SJSA1 (cell line): ENCODE measurements at regions not wholly inside any gene's neighbourhood (a gene's known extent, or its start where the extent isn't known, plus 50 kb on each side); places are given as distances from the start of the nearest gene placed in this dataset.

Experiments
- DNase-seq, 2 experiments: peaks; one replicate each; pipeline ENCODE4 v3.0.0-alpha.2; 2015 to 2020; ENCODE audit warnings: low spot score in 2 of 2, low read depth in 1 of 2
- H3K27ac ChIP-seq: fragments of 250-450 bp; sonication (Bioruptor Pico); 2 replicates; pipeline ENCODE4 v1.5.1; 2020; ENCODE audit warnings: mild to moderate bottlenecking, moderate library complexity
- H3K27me3 ChIP-seq: fragments of 250-450 bp; sonication (Bioruptor Pico); replicated peaks from 2 replicates; pipeline ENCODE4 v1.5.1; 2020; ENCODE audit warnings: mild to moderate bottlenecking, moderate library complexity
- H3K36me3 ChIP-seq: fragments of 250-450 bp; sonication (Bioruptor Pico); 2 replicates; pipeline ENCODE4 v1.5.1; 2020; ENCODE audit warnings: mild to moderate bottlenecking
- H3K4me1 ChIP-seq: fragments of 250-450 bp; sonication (Bioruptor Pico); replicated peaks from 2 replicates; pipeline ENCODE4 v1.6.1; 2021; ENCODE audit warnings: mild to moderate bottlenecking
- H3K4me3 ChIP-seq: fragments of 250-450 bp; sonication (Bioruptor Pico); 2 replicates; pipeline ENCODE4 v1.5.1; 2020; ENCODE audit warnings: mild to moderate bottlenecking
- H3K9me3 ChIP-seq: fragments of 250-450 bp; sonication (Bioruptor Pico); replicated peaks from 2 replicates; pipeline ENCODE4 v1.5.1; 2020; ENCODE audit warnings: mild to moderate bottlenecking

DNA sequence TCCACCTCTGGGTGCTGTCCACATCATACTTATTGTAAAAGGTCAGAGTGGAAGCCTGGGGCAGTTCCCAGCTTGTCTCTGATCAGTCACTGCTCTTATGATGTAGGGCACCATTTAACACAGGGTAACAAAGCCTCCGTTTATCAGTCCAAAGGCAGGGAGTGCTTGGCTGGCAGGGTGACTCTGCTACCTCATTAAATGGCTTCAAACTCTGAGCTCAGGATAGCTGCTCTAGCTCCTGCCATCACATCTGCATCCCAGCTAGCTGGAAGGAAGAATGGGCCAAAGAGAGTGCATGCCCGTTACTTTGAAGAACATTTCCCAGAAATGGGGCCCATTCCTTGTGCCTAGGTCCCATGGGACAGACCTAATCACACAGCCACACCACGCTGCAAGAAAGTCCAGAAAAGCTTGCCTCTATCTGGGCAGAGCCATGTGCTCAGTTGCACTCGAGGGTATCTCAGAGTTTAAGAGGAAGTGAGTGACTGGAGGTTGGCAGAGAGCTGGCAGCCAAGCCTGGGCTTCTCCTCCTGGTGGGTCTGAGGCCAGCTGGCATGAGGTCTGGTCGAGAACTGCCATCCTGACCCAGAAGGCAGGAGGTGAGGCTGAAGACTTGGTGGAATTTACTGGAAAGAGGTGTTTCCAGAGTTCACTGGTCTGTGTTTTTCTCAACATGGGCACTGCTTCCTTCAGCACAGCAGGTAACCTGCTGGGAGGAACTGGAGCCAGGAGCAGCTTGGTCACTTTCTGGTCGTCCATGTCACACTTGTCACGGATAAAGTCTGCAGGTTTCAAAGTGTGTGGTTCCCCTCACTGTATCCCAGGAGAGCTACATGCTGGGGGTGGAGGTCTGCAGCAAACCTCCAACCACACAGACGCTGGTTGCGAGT lies 935.7 kb downstream of the BRD1 start:
- H3K27ac ChIP-seq, result no peak overlapping the region
- peaks cover 3% of the 10 kb centered on the region; the same call in 1 of the 2 replicates for H3K9me3 ChIP-seq
- H3K4me1 ChIP-seq, result no peaks in the 10 kb centered on the region
- H3K27me3 ChIP-seq, result no peaks in the 10 kb centered on the region
- DNase-seq, result peak in 1 of 2 experiments; percentile 21
- H3K4me3 ChIP-seq, result no peak overlapping the region
- H3K36me3 ChIP-seq, result no peaks in the 10 kb centered on the region

DNA sequence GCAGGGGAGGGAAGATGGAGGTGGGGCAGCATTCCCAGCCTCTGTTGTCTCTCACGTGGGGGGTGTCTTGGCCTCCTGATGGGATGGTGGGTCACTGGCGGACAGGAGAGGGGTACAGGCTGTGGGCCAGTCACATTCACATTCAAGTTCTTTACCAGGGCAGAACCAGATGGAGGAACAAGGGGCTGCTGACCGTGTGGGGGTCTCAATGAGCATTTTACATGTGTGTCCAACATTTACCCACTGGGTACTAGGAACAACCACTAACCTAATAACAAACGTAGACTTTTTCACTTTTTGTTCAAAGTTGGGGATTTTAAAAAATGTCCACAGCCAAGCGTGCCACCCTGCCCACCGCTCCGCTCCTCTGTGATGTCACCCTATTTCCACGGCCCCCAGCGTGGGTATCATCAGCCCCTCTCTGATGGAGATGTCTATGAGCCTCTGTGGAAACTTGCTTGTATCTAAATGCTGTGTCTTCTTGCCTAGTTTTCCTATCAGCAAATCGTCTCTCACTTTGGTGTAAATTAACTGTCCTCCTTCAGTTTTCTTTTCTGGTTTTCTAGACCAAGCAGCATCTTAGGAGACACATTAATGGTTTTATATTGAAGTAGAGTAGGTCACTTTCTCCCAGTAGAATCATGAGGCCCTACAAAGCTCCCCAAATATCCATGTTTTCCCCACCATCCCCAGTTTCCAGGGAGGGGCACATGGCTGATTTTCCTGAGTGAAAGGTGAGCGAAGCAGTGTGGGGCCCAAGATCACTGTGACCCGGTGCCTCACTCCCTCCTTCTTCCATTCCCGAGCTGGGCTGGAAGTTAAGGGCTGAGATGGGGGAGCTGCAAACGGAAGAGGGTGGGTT lies 936.7 kb downstream of the BRD1 start:
- H3K4me3 ChIP-seq, result no peak overlapping the region
- no peak overlapping the region for H3K27ac ChIP-seq
- peaks cover 3% of the 10 kb centered on the region; the same call in 1 of the 2 replicates for H3K9me3 ChIP-seq
- no peaks in the 10 kb centered on the region for H3K36me3 ChIP-seq
- H3K27me3 ChIP-seq, result no peaks in the 10 kb centered on the region
- H3K4me1 ChIP-seq, result no peaks in the 10 kb centered on the region
- DNase-seq, result peak in 1 of 2 experiments; percentile 16

DNA sequence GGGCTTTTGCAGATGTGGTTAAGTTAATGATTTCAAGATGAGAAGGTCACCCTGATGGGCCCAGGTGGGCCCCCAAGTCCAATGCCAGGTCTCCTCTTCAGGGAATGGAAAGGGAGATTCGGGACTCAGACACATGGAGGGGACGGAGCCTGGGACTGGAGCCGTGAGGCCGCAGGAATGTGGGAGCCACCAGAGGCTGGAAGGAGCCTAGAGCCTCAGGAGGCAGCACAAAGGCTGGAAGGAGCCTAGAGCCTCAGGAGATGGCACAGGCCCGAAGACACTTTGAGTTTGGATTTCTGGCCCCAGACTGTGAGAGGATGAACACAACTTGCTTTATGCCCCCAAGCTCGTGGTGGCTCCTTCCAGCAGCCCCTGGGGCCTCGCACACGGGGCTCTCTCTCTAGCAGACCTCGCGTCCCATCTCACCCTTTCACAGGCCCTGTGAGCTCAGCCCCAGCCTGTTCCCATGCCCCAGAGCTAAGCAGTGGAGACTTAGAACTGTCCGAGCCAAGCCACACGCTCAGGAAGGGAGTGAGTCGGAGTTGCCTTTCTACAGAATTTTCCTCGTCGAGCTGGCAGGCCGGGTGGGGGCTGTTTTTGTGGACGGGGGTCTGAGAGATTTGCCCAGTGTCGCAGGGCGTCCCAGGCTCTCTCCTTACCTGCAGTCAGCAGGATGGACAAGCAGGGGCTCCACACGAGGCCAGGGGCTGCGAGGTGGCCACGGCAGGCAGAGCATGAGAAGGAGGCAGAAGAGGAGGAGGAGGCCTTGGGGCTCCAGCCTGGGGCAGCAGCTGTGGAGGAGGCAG lies 937.6 kb downstream of the BRD1 start:
- H3K4me1 ChIP-seq, result no peaks in the 10 kb centered on the region
- H3K27me3 ChIP-seq, result no peaks in the 10 kb centered on the region
- H3K36me3 ChIP-seq, result no peaks in the 10 kb centered on the region
- H3K27ac ChIP-seq, result no peak overlapping the region
- DNase-seq, result peak in 1 of 2 experiments; percentile 37
- H3K9me3 ChIP-seq, result peaks cover 3% of the 10 kb centered on the region; the same call in 1 of the 2 replicates
- no peak overlapping the region for H3K4me3 ChIP-seq

DNA sequence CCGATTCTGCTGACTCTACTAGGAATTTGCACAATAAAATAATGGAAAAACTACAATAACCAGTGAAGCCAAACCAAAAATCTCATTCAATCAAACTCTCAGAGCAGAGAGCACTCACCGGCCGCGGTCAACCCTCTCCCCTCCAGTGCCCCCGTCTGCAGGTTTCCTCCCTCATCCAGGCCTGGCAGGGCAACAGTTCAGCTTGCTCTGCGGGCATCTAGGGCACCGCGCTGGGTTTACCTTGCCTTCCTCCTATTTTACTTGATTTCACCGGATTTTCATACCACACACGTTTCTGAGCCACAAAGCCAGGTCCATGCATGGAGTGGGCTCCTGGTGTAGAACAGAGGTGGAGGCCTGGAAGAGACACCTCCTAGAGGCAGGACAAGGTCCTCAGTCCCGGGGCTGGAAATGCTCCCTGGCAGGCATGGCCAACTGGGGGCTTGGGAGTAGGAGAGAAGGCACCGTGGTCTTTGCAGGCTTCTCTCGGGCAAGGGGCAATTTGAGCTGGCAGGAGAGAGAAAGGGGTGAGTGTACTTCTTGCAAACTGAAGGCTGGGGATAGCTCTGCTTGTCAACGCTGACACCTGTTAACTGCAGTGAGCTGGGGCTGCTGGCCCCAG lies 938.4 kb downstream of the BRD1 start:
- Histone ChIP-seq H3K36me3 (no peaks in the 10 kb centered on the region), H3K9me3 (peaks cover 3% of the 10 kb centered on the region; the same call in 1 of the 2 replicates)
- DNase-seq, result peak in 1 of 2 experiments; percentile 30

DNA sequence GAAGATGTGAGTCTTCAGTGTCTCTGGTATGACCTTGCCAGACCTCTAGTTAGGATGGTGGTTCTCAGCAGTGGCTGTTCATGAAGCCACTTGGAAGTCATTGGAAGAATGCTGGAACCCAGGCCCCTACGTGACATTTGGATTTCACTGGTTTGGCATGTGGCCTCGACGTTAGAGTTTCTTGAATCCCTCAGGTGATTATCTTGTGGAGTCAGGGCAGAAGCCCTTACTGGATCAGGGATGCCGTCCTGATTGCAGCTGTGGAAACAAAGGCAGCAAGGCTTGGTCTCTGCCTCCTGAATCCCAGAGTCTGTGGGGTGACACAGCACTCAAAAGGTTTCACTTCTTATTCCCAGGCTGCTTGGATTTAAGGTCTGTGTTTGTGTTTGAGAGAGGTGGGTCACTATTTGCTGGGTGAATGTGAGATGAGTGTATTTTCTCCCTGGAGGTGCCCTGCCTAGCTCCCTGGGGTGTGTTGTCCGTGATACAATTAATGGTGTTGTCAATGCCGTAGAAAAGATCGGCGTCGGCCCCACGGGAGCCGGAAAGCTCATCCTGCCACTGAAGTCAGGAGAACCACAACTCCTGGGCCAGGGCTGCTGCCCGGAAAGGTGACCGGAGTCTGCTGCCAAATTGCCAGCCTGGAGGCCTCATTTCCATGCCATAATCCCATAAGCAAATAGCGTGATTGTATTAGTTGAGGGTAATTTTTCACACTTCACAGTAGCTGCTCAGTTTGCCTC lies 939.0 kb downstream of the BRD1 start:
- H3K27me3 ChIP-seq, result no peaks in the 10 kb centered on the region
- no peak overlapping the region for H3K27ac ChIP-seq
- H3K36me3 ChIP-seq, result no peaks in the 10 kb centered on the region
- H3K9me3 ChIP-seq, result no peaks in the 10 kb centered on the region; the same call in 1 of the 2 replicates
- no peak overlapping the region for H3K4me3 ChIP-seq
- no peaks in the 10 kb centered on the region for H3K4me1 ChIP-seq
- DNase-seq, result no peak

More for the DNA sequence above, 938.4 kb downstream of the BRD1 start:
- no peak overlapping the region for H3K27ac ChIP-seq
- no peaks in the 10 kb centered on the region for H3K27me3 ChIP-seq
- H3K4me3 ChIP-seq, result no peak overlapping the region
- no peaks in the 10 kb centered on the region for H3K4me1 ChIP-seq

DNA sequence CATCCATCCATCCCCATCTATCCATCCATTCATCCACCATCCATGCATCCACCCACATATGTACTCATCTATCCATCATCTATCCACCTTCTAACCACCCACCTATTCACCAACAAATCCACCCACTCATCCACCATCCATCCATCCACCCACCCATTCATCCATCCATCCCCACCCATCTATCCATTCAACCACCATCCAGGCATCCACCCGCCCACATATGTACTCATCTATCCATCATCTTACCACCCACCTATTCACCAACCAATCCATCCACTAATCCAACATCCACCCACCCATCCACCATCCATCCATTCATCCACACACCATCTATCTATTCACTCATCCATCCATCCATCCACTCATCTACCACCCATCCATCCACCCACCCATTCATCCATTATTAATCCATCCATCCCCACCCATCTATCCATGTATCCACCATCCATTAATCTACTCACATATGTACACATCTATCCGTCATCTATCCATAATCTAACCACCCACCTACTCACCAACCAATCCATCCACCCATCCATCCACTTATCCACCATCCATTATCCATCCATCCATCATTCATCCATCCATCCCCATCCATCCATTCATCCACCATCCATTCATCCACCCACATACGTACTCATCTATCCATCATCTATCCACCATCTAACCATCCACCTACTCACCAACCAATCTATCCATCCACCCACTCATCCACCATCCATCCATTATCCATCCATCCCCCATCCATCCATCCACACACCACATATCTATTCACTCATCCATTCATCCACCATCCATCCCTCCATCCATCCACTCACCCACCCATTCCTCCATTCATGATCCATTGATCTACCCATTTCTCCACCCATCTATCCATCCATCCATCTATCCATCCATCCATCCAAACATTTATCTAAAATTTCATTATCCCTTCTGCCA lies 940.0 kb downstream of the BRD1 start:
- Histone ChIP-seq H3K4me1 (no peaks in the 10 kb centered on the region), H3K27ac (no peak overlapping the region), H3K4me3 (no peak overlapping the region), H3K9me3 (no peaks in the 10 kb centered on the region; the same call in 1 of the 2 replicates), H3K36me3 (no peaks in the 10 kb centered on the region), H3K27me3 (no peaks in the 10 kb centered on the region)
- no peak for DNase-seq

DNA sequence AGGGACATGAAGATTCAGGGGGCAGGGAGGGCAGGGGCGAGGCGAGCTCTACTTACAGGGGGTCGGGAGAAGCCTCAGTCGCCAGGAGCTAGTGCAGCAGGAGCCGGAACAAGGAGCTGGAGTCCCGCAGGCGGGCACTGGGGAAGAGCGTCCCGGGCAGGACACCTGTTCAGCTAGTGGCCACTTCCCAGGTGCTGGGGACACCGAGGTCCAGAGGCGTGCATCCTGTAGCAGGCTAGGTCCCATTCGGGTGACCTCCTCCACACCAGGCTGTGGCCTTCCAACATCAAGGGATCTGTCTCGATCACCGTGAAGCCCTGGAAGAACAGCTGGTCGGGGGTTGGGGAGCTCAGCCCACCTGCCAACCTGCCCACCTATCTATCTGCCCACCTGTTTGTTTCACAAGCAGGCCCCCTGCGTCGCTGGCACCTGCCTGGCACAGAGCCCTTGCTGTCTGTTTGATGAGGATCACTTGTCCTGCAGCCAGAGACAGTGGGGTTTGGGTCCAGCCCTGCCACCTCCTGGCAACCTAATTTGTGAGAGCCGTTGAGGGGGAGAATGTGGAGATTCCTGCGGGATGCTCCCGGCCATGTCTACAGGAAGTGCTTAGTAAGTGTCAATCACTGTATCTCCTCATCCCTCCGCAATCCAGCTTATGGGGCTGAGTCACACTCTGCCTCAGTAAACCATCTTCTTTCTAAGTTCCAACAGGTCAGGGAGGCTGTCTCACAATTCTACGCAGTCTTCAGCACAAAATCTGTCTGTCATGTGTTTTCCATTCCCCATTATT lies 940.9 kb downstream of the BRD1 start:
- Histone ChIP-seq H3K4me3 (no peak overlapping the region), H3K27me3 (no peaks in the 10 kb centered on the region), H3K27ac (no peak overlapping the region), H3K9me3 (peaks cover under 1% of the 10 kb centered on the region; the same call in 1 of the 2 replicates), H3K4me1 (no peaks in the 10 kb centered on the region), H3K36me3 (no peaks in the 10 kb centered on the region)
- peak in 1 of 2 experiments; percentile 39 for DNase-seq

DNA sequence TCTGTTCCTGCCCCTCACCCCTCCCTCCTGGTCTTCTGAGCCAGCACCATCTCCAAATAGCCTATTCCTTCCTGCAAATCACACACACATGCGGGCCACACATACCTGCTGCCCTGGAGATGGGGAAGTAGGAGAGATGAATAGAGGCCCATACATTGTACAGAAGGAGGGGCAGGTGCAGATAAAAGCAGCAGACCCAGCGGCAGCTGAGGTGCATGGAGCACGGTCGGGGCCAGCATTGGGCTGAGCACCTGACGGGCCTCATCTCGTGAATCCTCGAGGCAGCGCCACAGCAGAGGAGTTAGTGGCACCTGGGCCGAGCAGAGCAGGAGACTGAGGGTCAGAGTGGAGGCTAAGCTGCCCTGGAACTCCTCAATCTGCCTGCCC lies 941.8 kb downstream of the BRD1 start:
- Histone ChIP-seq H3K27me3 (no peaks in the 10 kb centered on the region), H3K27ac (no peak overlapping the region), H3K4me1 (no peaks in the 10 kb centered on the region), H3K4me3 (no peak overlapping the region), H3K9me3 (peaks cover 4% of the 10 kb centered on the region), H3K36me3 (no peaks in the 10 kb centered on the region)
- peak in 1 of 2 experiments; percentile 16 for DNase-seq

DNA sequence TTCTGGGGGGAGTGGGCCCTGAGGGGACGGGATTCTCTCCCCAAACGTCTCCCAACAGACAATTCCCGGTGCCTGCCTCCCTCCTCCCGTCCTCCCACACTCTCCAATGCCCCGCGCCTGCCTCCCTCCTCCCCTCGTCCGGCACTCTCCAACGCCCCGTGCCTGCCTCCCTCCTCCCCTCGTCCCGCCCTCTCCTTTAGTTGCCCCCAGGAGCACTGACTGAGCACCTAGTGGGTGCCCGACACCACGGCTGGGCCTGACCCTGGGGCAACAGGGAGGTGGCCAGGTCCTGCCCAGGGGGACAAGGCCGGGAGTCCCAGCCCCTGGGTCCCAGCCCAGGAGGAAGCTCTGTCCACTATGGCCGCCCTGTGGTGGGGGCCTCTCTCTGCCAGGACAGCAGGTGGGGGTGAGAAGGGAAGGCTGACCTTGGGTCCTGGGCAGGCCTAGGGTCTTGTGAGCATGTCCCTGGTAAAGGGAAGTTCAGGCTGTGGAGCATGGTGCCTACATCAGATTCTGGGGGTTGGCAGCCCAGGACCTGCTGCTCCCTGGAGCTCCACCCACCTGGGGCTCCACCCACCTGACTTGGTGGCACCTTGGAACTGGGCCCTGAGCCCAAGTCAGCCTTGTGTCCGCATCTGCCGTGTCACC lies 942.3 kb downstream of the BRD1 start:
- peak in 1 of 2 experiments; percentile 41 for DNase-seq
- Histone ChIP-seq H3K36me3 (no peaks in the 10 kb centered on the region), H3K4me1 (no peaks in the 10 kb centered on the region), H3K9me3 (peaks cover 4% of the 10 kb centered on the region), H3K27ac (no peak overlapping the region), H3K4me3 (no peak overlapping the region), H3K27me3 (no peaks in the 10 kb centered on the region)

DNA sequence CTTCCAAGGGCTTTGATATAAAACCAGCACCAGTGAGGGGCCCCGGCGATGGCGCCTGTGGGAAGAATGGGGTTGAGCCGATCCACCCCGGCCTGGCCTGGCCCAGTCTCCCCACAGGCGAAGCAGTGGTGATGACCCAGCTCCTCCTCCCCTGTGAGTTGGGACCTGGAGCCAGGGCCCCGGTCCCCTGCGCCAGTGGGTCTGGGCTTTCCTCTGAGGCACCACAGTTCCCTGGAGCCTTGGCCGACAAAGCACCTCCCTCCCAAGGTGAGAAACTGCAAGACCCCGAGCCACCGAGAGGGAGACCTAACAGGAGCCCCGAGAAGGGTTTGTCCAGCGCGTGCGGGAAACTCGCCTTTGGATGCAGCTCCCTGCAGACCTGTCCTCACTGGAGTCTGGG lies 942.9 kb downstream of the BRD1 start:
- no peaks in the 10 kb centered on the region for H3K27me3 ChIP-seq
- peaks cover 4% of the 10 kb centered on the region for H3K9me3 ChIP-seq
- peak in 1 of 2 experiments; percentile 39 for DNase-seq
- H3K4me1 ChIP-seq, result no peaks in the 10 kb centered on the region
- no peak overlapping the region for H3K4me3 ChIP-seq
- H3K27ac ChIP-seq, result no peak overlapping the region
- no peaks in the 10 kb centered on the region for H3K36me3 ChIP-seq

DNA sequence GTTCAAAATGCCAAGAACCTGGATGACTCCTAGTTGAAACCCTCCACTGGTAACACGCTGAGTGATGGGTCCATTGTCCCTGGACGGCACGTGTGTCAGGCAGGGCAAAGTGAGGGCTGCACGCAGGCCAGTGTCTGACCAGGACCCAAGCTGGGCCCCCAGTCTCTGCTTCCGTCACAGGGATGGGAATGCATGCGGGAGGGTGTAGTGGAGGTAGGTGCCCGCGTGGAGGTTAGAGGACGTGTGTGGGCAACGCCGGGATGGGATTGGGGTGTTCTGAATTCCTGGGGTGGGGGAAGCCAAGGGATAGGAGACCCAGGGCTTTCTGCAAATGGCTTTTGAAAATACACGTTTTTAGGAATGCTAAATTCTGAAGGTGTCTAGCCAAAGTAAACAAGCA lies 943.3 kb downstream of the BRD1 start:
- Histone ChIP-seq H3K27me3 (no peaks in the 10 kb centered on the region), H3K36me3 (no peaks in the 10 kb centered on the region), H3K27ac (no peak overlapping the region), H3K9me3 (peaks cover 4% of the 10 kb centered on the region), H3K4me3 (no peak overlapping the region), H3K4me1 (no peaks in the 10 kb centered on the region)
- no peak for DNase-seq
